WTC11 (cell line): ENCODE measurements at regions not wholly inside any gene's neighbourhood (a gene's known extent, or its start where the extent isn't known, plus 50 kb on each side); places are given as distances from the start of the nearest gene placed in this dataset.

Experiments used
- ATAC-seq: fragments of 200-7000 bp; cut with Tn5 transposase; 2 replicates; pipeline ENCODE4 v1.10.0; 2021; ENCODE audit warnings: mild to moderate bottlenecking, moderate library complexity
- CTCF ChIA-PET: fragments of 300-600 bp; sonication (Branson Sonifier 250); formaldehyde crosslinking; loops from one replicate; lab custom pipeline; 2021; ENCODE audit warnings: antibody characterized with exemption; lab: Charles Lee
- POLR2A ChIA-PET: fragments of 350-600 bp; sonication (Branson Sonifier 250); formaldehyde crosslinking; loops from one replicate; lab custom pipeline; 2021; ENCODE audit warnings: antibody characterized with exemption; lab: Charles Lee
- DNase-seq: peaks from one replicate; pipeline ENCODE4 v3.0.0; 2021; ENCODE audit warnings: low spot score
- H3K27ac Mint-ChIP-seq: 2 replicates; pipeline ENCODE4 v1.8.0; 2021; ENCODE audit warnings: mixed read lengths
- H3K27me3 Mint-ChIP-seq: 2 replicates; pipeline ENCODE4 v1.8.0; 2021; ENCODE audit warnings: low read depth, mild to moderate bottlenecking, moderate library complexity, mixed read lengths
- H3K36me3 Mint-ChIP-seq: 2 replicates; pipeline ENCODE4 v1.8.0; 2021; ENCODE audit warnings: mixed read lengths
- H3K4me1 Mint-ChIP-seq: 2 replicates; pipeline ENCODE4 v1.8.0; 2022; ENCODE audit warnings: mixed read lengths
- H3K4me3 Mint-ChIP-seq: 2 replicates; pipeline ENCODE4 v1.8.0; 2021; ENCODE audit warnings: mild to moderate bottlenecking, moderate library complexity, mixed read lengths
- H3K9me3 Mint-ChIP-seq: 2 replicates; pipeline ENCODE4 v1.8.0; 2021; ENCODE audit warnings: mixed read lengths
- GRHL2 ChIP-seq: fragments of 250-450 bp; sonication (Bioruptor Pico); IDR thresholded peaks from 2 replicates; pipeline ENCODE4 v1.8.0; 2022; ENCODE audit warnings: mild to moderate bottlenecking, moderate library complexity; ENCODE audit not compliant: insufficient replicate concordance, severe bottlenecking
- KAT7 ChIP-seq: sonication (generic); formaldehyde crosslinking; IDR thresholded peaks from 2 replicates; pipeline ENCODE4 v1.8.1; 2023; ENCODE audit warnings: missing genetic modification reagents, mild to moderate bottlenecking, borderline replicate concordance
- MYBL2 ChIP-seq: sonication (generic); formaldehyde crosslinking; IDR thresholded peaks from 2 replicates; pipeline ENCODE4 v1.8.1; 2023; ENCODE audit warnings: mild to moderate bottlenecking, moderate library complexity, missing genetic modification reagents
- NR1H2 ChIP-seq: sonication (generic); formaldehyde crosslinking; IDR thresholded peaks from 2 replicates; pipeline ENCODE4 v1.9.0; 2021; ENCODE audit warnings: mild to moderate bottlenecking, moderate library complexity, missing genetic modification reagents
- RORB ChIP-seq: fragments of 250-450 bp; sonication (Bioruptor Pico); IDR thresholded peaks from 2 replicates; pipeline ENCODE4 v1.9.0; 2021; ENCODE audit warnings: mild to moderate bottlenecking
- TCF7 ChIP-seq: sonication (generic); formaldehyde crosslinking; IDR thresholded peaks from 2 replicates; pipeline ENCODE4 v1.8.0; 2022; ENCODE audit warnings: mild to moderate bottlenecking, low read depth, missing genetic modification reagents, moderate library complexity
- TEAD1 ChIP-seq: sonication (generic); formaldehyde crosslinking; IDR thresholded peaks from 2 replicates; pipeline ENCODE4 v1.8.0; 2022; ENCODE audit warnings: mild to moderate bottlenecking, missing genetic modification reagents
- ZBTB21 ChIP-seq: sonication (generic); formaldehyde crosslinking; IDR thresholded peaks from 2 replicates; pipeline ENCODE4 v1.8.1; 2023; ENCODE audit warnings: mild to moderate bottlenecking, missing genetic modification reagents, borderline replicate concordance
- ZNF138 ChIP-seq: sonication (generic); formaldehyde crosslinking; conservative IDR thresholded peaks from 2 replicates; pipeline ENCODE4 v1.8.1; 2022; ENCODE audit warnings: mild to moderate bottlenecking, moderate library complexity, missing genetic modification reagents
- ZNF219 ChIP-seq: sonication (generic); formaldehyde crosslinking; IDR thresholded peaks from 2 replicates; pipeline ENCODE4 v1.8.0; 2023; ENCODE audit warnings: missing genetic modification reagents, mild to moderate bottlenecking, borderline replicate concordance
- ZNF317 ChIP-seq: sonication (generic); formaldehyde crosslinking; IDR thresholded peaks from 2 replicates; pipeline ENCODE4 v1.8.1; 2023; ENCODE audit warnings: low read depth, mild to moderate bottlenecking, moderate library complexity, missing genetic modification reagents, borderline replicate concordance
- ZNF396 ChIP-seq: fragments of 250-450 bp; sonication (Bioruptor Pico); IDR thresholded peaks from 2 replicates; pipeline ENCODE4 v1.8.0; 2021; ENCODE audit warnings: mild to moderate bottlenecking, moderate library complexity, borderline replicate concordance
- TF ChIP-seq, protein P1 (sequence below): fragments of 200-600 bp; IDR thresholded peaks from 2 replicates; pipeline ENCODE4 v1.8.0; 2022; ENCODE audit warnings: antibody characterized with exemption
- TF ChIP-seq, protein P2 (sequence below): sonication (generic); formaldehyde crosslinking; conservative IDR thresholded peaks from 2 replicates; pipeline ENCODE4 v1.8.1; 2022; ENCODE audit warnings: mild to moderate bottlenecking, missing genetic modification reagents
- TF ChIP-seq, protein P3 (sequence below): sonication (generic); formaldehyde crosslinking; IDR thresholded peaks from 2 replicates; pipeline ENCODE4 v1.8.1; 2023; ENCODE audit warnings: mild to moderate bottlenecking, missing genetic modification reagents
- TF ChIP-seq, protein P4 (sequence below): fragments of 250-450 bp; sonication (Bioruptor Pico); IDR thresholded peaks from 2 replicates; pipeline ENCODE4 v1.8.0; 2021; ENCODE audit warnings: mild to moderate bottlenecking
- TF ChIP-seq, protein P5 (sequence below): sonication (generic); formaldehyde crosslinking; IDR thresholded peaks from 2 replicates; pipeline ENCODE4 v1.8.0; 2023; ENCODE audit warnings: missing genetic modification reagents, mild to moderate bottlenecking, borderline replicate concordance
- TF ChIP-seq, protein P6 (sequence below): sonication (generic); formaldehyde crosslinking; IDR thresholded peaks from 2 replicates; pipeline ENCODE4 v1.8.1; 2022; ENCODE audit warnings: mild to moderate bottlenecking, missing genetic modification reagents, moderate library complexity, borderline replicate concordance

DNA sequence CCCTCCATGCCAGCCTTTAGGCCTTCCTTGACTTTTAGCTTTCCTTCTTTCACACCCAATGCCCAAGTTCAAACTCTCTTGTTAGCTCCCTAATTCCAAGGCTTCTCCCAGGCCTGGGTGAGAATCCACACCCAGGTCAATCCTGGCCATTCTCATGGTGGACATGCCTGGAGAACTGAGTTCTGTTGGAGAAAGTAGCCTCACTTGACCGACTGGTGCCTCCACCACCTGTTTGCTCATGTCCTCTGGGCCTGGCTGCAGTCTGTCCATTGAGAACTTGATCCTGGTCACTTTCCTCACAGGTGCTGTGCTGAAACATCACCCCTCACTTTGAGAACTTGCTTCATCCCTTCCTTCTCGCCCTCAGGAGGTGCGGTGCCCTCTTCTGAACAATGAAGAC lies 189.1 kb upstream of the TWIST2 start:
- H3K4me1 Mint-ChIP-seq: peaks cover 15% of the 10 kb centered on the region
- DNase-seq: no peak
- ATAC-seq: no peak
- ChIA-PET CTCF (no interaction called here), POLR2A (no interaction called here)
- H3K36me3 Mint-ChIP-seq: no peaks in the 10 kb centered on the region; the same call in 1 of the 2 replicates
- H3K27ac Mint-ChIP-seq: no peak overlapping the region
- peaks cover 5% of the 10 kb centered on the region for H3K27me3 Mint-ChIP-seq
- no peak overlapping the region for H3K4me3 Mint-ChIP-seq
- TF ChIP-seq ZNF219 (CRISPR knock-in tag): no peak
- no peak for TF ChIP-seq KAT7
- TF ChIP-seq, protein P1, sequence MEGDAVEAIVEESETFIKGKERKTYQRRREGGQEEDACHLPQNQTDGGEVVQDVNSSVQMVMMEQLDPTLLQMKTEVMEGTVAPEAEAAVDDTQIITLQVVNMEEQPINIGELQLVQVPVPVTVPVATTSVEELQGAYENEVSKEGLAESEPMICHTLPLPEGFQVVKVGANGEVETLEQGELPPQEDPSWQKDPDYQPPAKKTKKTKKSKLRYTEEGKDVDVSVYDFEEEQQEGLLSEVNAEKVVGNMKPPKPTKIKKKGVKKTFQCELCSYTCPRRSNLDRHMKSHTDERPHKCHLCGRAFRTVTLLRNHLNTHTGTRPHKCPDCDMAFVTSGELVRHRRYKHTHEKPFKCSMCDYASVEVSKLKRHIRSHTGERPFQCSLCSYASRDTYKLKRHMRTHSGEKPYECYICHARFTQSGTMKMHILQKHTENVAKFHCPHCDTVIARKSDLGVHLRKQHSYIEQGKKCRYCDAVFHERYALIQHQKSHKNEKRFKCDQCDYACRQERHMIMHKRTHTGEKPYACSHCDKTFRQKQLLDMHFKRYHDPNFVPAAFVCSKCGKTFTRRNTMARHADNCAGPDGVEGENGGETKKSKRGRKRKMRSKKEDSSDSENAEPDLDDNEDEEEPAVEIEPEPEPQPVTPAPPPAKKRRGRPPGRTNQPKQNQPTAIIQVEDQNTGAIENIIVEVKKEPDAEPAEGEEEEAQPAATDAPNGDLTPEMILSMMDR: no peak
- no peak for TF ChIP-seq GRHL2 (CRISPR knock-in tag)
- TF ChIP-seq, protein P2, sequence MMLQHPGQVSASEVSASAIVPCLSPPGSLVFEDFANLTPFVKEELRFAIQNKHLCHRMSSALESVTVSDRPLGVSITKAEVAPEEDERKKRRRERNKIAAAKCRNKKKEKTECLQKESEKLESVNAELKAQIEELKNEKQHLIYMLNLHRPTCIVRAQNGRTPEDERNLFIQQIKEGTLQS (CRISPR knock-in tag): no peak
- TF ChIP-seq, protein P3, sequence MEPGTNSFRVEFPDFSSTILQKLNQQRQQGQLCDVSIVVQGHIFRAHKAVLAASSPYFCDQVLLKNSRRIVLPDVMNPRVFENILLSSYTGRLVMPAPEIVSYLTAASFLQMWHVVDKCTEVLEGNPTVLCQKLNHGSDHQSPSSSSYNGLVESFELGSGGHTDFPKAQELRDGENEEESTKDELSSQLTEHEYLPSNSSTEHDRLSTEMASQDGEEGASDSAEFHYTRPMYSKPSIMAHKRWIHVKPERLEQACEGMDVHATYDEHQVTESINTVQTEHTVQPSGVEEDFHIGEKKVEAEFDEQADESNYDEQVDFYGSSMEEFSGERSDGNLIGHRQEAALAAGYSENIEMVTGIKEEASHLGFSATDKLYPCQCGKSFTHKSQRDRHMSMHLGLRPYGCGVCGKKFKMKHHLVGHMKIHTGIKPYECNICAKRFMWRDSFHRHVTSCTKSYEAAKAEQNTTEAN: no peak
- no peak for TF ChIP-seq TCF7 (CRISPR knock-in tag)
- TF ChIP-seq TEAD1 (CRISPR knock-in tag): no peak
- TF ChIP-seq ZNF317: no peak
- TF ChIP-seq ZBTB21: no peak
- no peak for TF ChIP-seq ZNF396 (CRISPR knock-in tag)
- TF ChIP-seq, protein P4, sequence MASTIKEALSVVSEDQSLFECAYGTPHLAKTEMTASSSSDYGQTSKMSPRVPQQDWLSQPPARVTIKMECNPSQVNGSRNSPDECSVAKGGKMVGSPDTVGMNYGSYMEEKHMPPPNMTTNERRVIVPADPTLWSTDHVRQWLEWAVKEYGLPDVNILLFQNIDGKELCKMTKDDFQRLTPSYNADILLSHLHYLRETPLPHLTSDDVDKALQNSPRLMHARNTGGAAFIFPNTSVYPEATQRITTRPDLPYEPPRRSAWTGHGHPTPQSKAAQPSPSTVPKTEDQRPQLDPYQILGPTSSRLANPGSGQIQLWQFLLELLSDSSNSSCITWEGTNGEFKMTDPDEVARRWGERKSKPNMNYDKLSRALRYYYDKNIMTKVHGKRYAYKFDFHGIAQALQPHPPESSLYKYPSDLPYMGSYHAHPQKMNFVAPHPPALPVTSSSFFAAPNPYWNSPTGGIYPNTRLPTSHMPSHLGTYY (CRISPR knock-in tag): no peak
- TF ChIP-seq RORB (CRISPR knock-in tag): no peak
- peaks cover 29% of the 10 kb centered on the region for H3K9me3 Mint-ChIP-seq

DNA sequence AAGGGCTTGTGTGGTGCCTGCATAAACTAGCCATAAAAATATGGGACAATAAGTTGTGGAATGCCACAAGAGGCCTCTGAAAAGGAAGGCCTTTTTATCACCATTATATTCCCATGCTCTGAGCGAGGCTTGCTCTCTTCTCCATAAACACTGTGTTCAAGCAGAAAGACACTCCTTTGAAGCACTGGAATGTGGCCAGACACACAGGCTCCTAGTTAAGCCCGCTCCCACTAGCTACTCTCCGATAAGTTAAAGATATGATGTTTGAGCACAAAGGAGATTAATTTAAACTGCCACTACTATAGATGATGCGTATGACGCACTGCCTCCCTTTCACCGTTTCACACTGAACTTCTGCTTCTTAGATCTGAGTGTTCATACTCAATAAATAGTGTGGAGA lies 188.7 kb upstream of the TWIST2 start:
- CTCF ChIA-PET: no interaction called here

More for the DNA sequence above, 188.7 kb upstream of the TWIST2 start:
- TF ChIP-seq ZNF138 (CRISPR knock-in tag) (no peak), ZNF219 (CRISPR knock-in tag) (no peak), MYBL2 (CRISPR knock-in tag) (no peak), NR1H2 (CRISPR knock-in tag) (no peak), RORB (CRISPR knock-in tag) (no peak)
- TF ChIP-seq, protein P5, sequence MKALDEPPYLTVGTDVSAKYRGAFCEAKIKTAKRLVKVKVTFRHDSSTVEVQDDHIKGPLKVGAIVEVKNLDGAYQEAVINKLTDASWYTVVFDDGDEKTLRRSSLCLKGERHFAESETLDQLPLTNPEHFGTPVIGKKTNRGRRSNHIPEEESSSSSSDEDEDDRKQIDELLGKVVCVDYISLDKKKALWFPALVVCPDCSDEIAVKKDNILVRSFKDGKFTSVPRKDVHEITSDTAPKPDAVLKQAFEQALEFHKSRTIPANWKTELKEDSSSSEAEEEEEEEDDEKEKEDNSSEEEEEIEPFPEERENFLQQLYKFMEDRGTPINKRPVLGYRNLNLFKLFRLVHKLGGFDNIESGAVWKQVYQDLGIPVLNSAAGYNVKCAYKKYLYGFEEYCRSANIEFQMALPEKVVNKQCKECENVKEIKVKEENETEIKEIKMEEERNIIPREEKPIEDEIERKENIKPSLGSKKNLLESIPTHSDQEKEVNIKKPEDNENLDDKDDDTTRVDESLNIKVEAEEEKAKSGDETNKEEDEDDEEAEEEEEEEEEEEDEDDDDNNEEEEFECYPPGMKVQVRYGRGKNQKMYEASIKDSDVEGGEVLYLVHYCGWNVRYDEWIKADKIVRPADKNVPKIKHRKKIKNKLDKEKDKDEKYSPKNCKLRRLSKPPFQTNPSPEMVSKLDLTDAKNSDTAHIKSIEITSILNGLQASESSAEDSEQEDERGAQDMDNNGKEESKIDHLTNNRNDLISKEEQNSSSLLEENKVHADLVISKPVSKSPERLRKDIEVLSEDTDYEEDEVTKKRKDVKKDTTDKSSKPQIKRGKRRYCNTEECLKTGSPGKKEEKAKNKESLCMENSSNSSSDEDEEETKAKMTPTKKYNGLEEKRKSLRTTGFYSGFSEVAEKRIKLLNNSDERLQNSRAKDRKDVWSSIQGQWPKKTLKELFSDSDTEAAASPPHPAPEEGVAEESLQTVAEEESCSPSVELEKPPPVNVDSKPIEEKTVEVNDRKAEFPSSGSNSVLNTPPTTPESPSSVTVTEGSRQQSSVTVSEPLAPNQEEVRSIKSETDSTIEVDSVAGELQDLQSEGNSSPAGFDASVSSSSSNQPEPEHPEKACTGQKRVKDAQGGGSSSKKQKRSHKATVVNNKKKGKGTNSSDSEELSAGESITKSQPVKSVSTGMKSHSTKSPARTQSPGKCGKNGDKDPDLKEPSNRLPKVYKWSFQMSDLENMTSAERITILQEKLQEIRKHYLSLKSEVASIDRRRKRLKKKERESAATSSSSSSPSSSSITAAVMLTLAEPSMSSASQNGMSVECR (CRISPR knock-in tag): no peak
- TF ChIP-seq, protein P6, sequence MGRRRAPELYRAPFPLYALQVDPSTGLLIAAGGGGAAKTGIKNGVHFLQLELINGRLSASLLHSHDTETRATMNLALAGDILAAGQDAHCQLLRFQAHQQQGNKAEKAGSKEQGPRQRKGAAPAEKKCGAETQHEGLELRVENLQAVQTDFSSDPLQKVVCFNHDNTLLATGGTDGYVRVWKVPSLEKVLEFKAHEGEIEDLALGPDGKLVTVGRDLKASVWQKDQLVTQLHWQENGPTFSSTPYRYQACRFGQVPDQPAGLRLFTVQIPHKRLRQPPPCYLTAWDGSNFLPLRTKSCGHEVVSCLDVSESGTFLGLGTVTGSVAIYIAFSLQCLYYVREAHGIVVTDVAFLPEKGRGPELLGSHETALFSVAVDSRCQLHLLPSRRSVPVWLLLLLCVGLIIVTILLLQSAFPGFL (CRISPR knock-in tag): no peak
- Mint-ChIP-seq H3K4me3 (no peak overlapping the region), H3K4me1 (peaks cover 15% of the 10 kb centered on the region), H3K9me3 (peaks cover 29% of the 10 kb centered on the region), H3K27me3 (peaks cover 5% of the 10 kb centered on the region), H3K36me3 (no peaks in the 10 kb centered on the region; the same call in 1 of the 2 replicates), H3K27ac (no peak overlapping the region)
- ATAC-seq (no peak), DNase-seq (no peak)
- POLR2A ChIA-PET: no interaction called here
